ENCODE measurements at regions not wholly inside any gene's neighbourhood (a gene's known extent, or its start where the extent isn't known, plus 50 kb on each side); places are given as distances from the start of the nearest gene placed in this dataset.
"Not testable (repeated sequence)": the region's sequence is repeated elsewhere in the genome, so short reads cannot be mapped to it uniquely, and the experiment has no call there.

- no peak overlapping the region for H3K4me3 ChIP-seq (ENCODE audit: low read length in 2 of 2)
- no peak overlapping the region for H3K27ac ChIP-seq (ENCODE audit: low read depth in 2 of 2, low read length in 2 of 2)
- no peaks in the 10 kb centered on the region for H3K27me3 ChIP-seq (ENCODE audit: control insufficient read depth in 2 of 2, insufficient read depth in 2 of 2, low read length in 2 of 2)
- no peak overlapping the region for H3K9ac ChIP-seq (ENCODE audit: low read depth in 1 of 2, low read length in 2 of 2)
- no peaks in the 10 kb centered on the region for H3K36me3 ChIP-seq (ENCODE audit: control insufficient read depth in 2 of 2, insufficient read depth in 2 of 2, low read length in 2 of 2)
- no peaks in the 10 kb centered on the region for H3K9me3 ChIP-seq (ENCODE audit: control insufficient read depth in 2 of 2, low read length in 2 of 2)
- H3K4me1 ChIP-seq (ENCODE audit: control insufficient read depth in 2 of 2, insufficient read depth in 2 of 2, low read length in 2 of 2): no peaks in the 10 kb centered on the region
Observed at GRCh38 chr1:177703888-177704446, 265.9 kb downstream of the SEC16B start.

GRCh38 chr1:177701654-177702353, 268.1 kb downstream of the SEC16B start:
- Histone ChIP-seq H3K27ac (ENCODE audit: low read depth in 2 of 2, low read length in 2 of 2) (no peak overlapping the region), H3K9ac (ENCODE audit: low read depth in 1 of 2, low read length in 2 of 2) (no peak overlapping the region)

GRCh38 chr1:177700856-177701255, 269.0 kb downstream of the SEC16B start:
- no peaks in the 10 kb centered on the region for H3K27me3 ChIP-seq (ENCODE audit: control insufficient read depth in 2 of 2, insufficient read depth in 2 of 2, low read length in 2 of 2)
- H3K9me3 ChIP-seq (ENCODE audit: control insufficient read depth in 2 of 2, low read length in 2 of 2): no peaks in the 10 kb centered on the region
- H3K27ac ChIP-seq (ENCODE audit: low read depth in 2 of 2, low read length in 2 of 2): no peak overlapping the region
- no peak overlapping the region for H3K4me3 ChIP-seq (ENCODE audit: low read length in 2 of 2)
- H3K9ac ChIP-seq (ENCODE audit: low read depth in 1 of 2, low read length in 2 of 2): no peak overlapping the region
- no peaks in the 10 kb centered on the region for H3K36me3 ChIP-seq (ENCODE audit: control insufficient read depth in 2 of 2, insufficient read depth in 2 of 2, low read length in 2 of 2)
- no peaks in the 10 kb centered on the region for H3K4me1 ChIP-seq (ENCODE audit: control insufficient read depth in 2 of 2, insufficient read depth in 2 of 2, low read length in 2 of 2)

More at GRCh38 chr1:177701654-177702353, 268.1 kb downstream of the SEC16B start:
- H3K4me3 ChIP-seq (ENCODE audit: low read length in 2 of 2): no peak overlapping the region
- H3K4me1 ChIP-seq (ENCODE audit: control insufficient read depth in 2 of 2, insufficient read depth in 2 of 2, low read length in 2 of 2): no peaks in the 10 kb centered on the region
- H3K9me3 ChIP-seq (ENCODE audit: control insufficient read depth in 2 of 2, low read length in 2 of 2): no peaks in the 10 kb centered on the region
- H3K27me3 ChIP-seq (ENCODE audit: control insufficient read depth in 2 of 2, insufficient read depth in 2 of 2, low read length in 2 of 2): no peaks in the 10 kb centered on the region
- no peaks in the 10 kb centered on the region for H3K36me3 ChIP-seq (ENCODE audit: control insufficient read depth in 2 of 2, insufficient read depth in 2 of 2, low read length in 2 of 2)

GRCh38 chr1:177690996-177691395, 278.9 kb downstream of the SEC16B start:
- no peak overlapping the region for H3K9ac ChIP-seq (ENCODE audit: low read depth in 1 of 2, low read length in 2 of 2)
- H3K27ac ChIP-seq (ENCODE audit: low read depth in 2 of 2, low read length in 2 of 2): no peak overlapping the region
- H3K9me3 ChIP-seq (ENCODE audit: control insufficient read depth in 2 of 2, low read length in 2 of 2): no peaks in the 10 kb centered on the region
- no peaks in the 10 kb centered on the region for H3K27me3 ChIP-seq (ENCODE audit: control insufficient read depth in 2 of 2, insufficient read depth in 2 of 2, low read length in 2 of 2)
- H3K36me3 ChIP-seq (ENCODE audit: control insufficient read depth in 2 of 2, insufficient read depth in 2 of 2, low read length in 2 of 2): no peaks in the 10 kb centered on the region
- H3K4me3 ChIP-seq (ENCODE audit: low read length in 2 of 2): no peak overlapping the region
- no peaks in the 10 kb centered on the region for H3K4me1 ChIP-seq (ENCODE audit: control insufficient read depth in 2 of 2, insufficient read depth in 2 of 2, low read length in 2 of 2)

- Histone ChIP-seq H3K4me1 (ENCODE audit: control insufficient read depth in 2 of 2, insufficient read depth in 2 of 2, low read length in 2 of 2) (no peaks in the 10 kb centered on the region), H3K27ac (ENCODE audit: low read depth in 2 of 2, low read length in 2 of 2) (no peak overlapping the region), H3K4me3 (ENCODE audit: low read length in 2 of 2) (no peak overlapping the region), H3K9me3 (ENCODE audit: control insufficient read depth in 2 of 2, low read length in 2 of 2) (no peaks in the 10 kb centered on the region), H3K27me3 (ENCODE audit: control insufficient read depth in 2 of 2, insufficient read depth in 2 of 2, low read length in 2 of 2) (no peaks in the 10 kb centered on the region), H3K36me3 (ENCODE audit: control insufficient read depth in 2 of 2, insufficient read depth in 2 of 2, low read length in 2 of 2) (no peaks in the 10 kb centered on the region), H3K9ac (ENCODE audit: low read depth in 1 of 2, low read length in 2 of 2) (no peak overlapping the region)
Observed at GRCh38 chr1:177687544-177687943, 282.3 kb downstream of the SEC16B start.

GRCh38 chr1:177686933-177687332, 282.9 kb downstream of the SEC16B start:
- no peaks in the 10 kb centered on the region for H3K4me1 ChIP-seq (ENCODE audit: control insufficient read depth in 2 of 2, insufficient read depth in 2 of 2, low read length in 2 of 2)
- H3K9me3 ChIP-seq (ENCODE audit: control insufficient read depth in 2 of 2, low read length in 2 of 2): no peaks in the 10 kb centered on the region
- no peaks in the 10 kb centered on the region for H3K36me3 ChIP-seq (ENCODE audit: control insufficient read depth in 2 of 2, insufficient read depth in 2 of 2, low read length in 2 of 2)
- no peak overlapping the region for H3K27ac ChIP-seq (ENCODE audit: low read depth in 2 of 2, low read length in 2 of 2)
- H3K9ac ChIP-seq (ENCODE audit: low read depth in 1 of 2, low read length in 2 of 2): no peak overlapping the region
- H3K4me3 ChIP-seq (ENCODE audit: low read length in 2 of 2): no peak overlapping the region
- no peaks in the 10 kb centered on the region for H3K27me3 ChIP-seq (ENCODE audit: control insufficient read depth in 2 of 2, insufficient read depth in 2 of 2, low read length in 2 of 2)

- no peaks in the 10 kb centered on the region for H3K36me3 ChIP-seq (ENCODE audit: control insufficient read depth in 2 of 2, insufficient read depth in 2 of 2, low read length in 2 of 2)
- H3K9ac ChIP-seq (ENCODE audit: low read depth in 1 of 2, low read length in 2 of 2): no peak overlapping the region
- no peak overlapping the region for H3K27ac ChIP-seq (ENCODE audit: low read depth in 2 of 2, low read length in 2 of 2)
- no peak overlapping the region for H3K4me3 ChIP-seq (ENCODE audit: low read length in 2 of 2)
- H3K27me3 ChIP-seq (ENCODE audit: control insufficient read depth in 2 of 2, insufficient read depth in 2 of 2, low read length in 2 of 2): no peaks in the 10 kb centered on the region
- no peaks in the 10 kb centered on the region for H3K9me3 ChIP-seq (ENCODE audit: control insufficient read depth in 2 of 2, low read length in 2 of 2)
- H3K4me1 ChIP-seq (ENCODE audit: control insufficient read depth in 2 of 2, insufficient read depth in 2 of 2, low read length in 2 of 2): no peaks in the 10 kb centered on the region
Observed at GRCh38 chr1:177669161-177669560, 300.7 kb downstream of the SEC16B start.

GRCh38 chr1:177665935-177666334, 303.9 kb downstream of the SEC16B start:
- Histone ChIP-seq H3K9me3 (ENCODE audit: control insufficient read depth in 2 of 2, low read length in 2 of 2) (no peaks in the 10 kb centered on the region), H3K4me3 (ENCODE audit: low read length in 2 of 2) (no peak overlapping the region), H3K36me3 (ENCODE audit: control insufficient read depth in 2 of 2, insufficient read depth in 2 of 2, low read length in 2 of 2) (no peaks in the 10 kb centered on the region), H3K27ac (ENCODE audit: low read depth in 2 of 2, low read length in 2 of 2) (no peak overlapping the region), H3K27me3 (ENCODE audit: control insufficient read depth in 2 of 2, insufficient read depth in 2 of 2, low read length in 2 of 2) (no peaks in the 10 kb centered on the region), H3K4me1 (ENCODE audit: control insufficient read depth in 2 of 2, insufficient read depth in 2 of 2, low read length in 2 of 2) (no peaks in the 10 kb centered on the region), H3K9ac (ENCODE audit: low read depth in 1 of 2, low read length in 2 of 2) (no peak overlapping the region)

- not testable (repeated sequence) for H3K27me3 ChIP-seq (ENCODE audit: control insufficient read depth in 2 of 2, insufficient read depth in 2 of 2, low read length in 2 of 2); H3K27ac ChIP-seq (ENCODE audit: low read depth in 2 of 2, low read length in 2 of 2); H3K4me3 ChIP-seq (ENCODE audit: low read length in 2 of 2); H3K36me3 ChIP-seq (ENCODE audit: control insufficient read depth in 2 of 2, insufficient read depth in 2 of 2, low read length in 2 of 2); H3K4me1 ChIP-seq (ENCODE audit: control insufficient read depth in 2 of 2, insufficient read depth in 2 of 2, low read length in 2 of 2); H3K9ac ChIP-seq (ENCODE audit: low read depth in 1 of 2, low read length in 2 of 2); H3K9me3 ChIP-seq (ENCODE audit: control insufficient read depth in 2 of 2, low read length in 2 of 2)
Observed at GRCh38 chr1:177664742-177665141, 305.1 kb downstream of the SEC16B start.

- Histone ChIP-seq H3K9ac (ENCODE audit: low read depth in 1 of 2, low read length in 2 of 2) (no peak overlapping the region), H3K9me3 (ENCODE audit: control insufficient read depth in 2 of 2, low read length in 2 of 2) (no peaks in the 10 kb centered on the region), H3K36me3 (ENCODE audit: control insufficient read depth in 2 of 2, insufficient read depth in 2 of 2, low read length in 2 of 2) (no peaks in the 10 kb centered on the region), H3K4me1 (ENCODE audit: control insufficient read depth in 2 of 2, insufficient read depth in 2 of 2, low read length in 2 of 2) (no peaks in the 10 kb centered on the region), H3K4me3 (ENCODE audit: low read length in 2 of 2) (no peak overlapping the region), H3K27ac (ENCODE audit: low read depth in 2 of 2, low read length in 2 of 2) (no peak overlapping the region), H3K27me3 (ENCODE audit: control insufficient read depth in 2 of 2, insufficient read depth in 2 of 2, low read length in 2 of 2) (no peaks in the 10 kb centered on the region)
Observed at GRCh38 chr1:177660188-177660587, 309.7 kb downstream of the SEC16B start.

All from mucosa of rectum (tissue), 2 donors.